ENCODE measurements at regions not wholly inside any gene's neighbourhood (a gene's known extent, or its start where the extent isn't known, plus 50 kb on each side); places are given as distances from the start of the nearest gene placed in this dataset.

DNA sequence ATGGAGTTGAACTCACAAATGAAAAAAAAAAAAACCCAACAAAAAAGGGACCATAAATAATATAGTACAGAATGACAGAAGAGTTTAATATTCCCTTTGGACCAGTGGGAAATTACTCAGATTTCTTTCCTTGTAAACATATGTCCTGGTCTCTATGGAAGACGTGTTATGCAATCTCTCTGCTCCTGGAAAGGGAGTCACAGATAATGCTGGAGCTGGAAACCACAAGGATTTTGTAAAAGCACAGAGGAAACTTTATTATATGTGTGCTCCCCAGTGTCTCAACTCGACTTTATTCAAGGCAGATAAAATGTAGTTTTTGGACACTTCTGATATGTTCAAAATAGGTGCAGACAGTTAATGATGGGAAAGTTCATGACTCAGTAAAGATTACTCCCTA lies 88.1 kb upstream of the ZFP64 start:
- TF ChIP-seq, protein P1, sequence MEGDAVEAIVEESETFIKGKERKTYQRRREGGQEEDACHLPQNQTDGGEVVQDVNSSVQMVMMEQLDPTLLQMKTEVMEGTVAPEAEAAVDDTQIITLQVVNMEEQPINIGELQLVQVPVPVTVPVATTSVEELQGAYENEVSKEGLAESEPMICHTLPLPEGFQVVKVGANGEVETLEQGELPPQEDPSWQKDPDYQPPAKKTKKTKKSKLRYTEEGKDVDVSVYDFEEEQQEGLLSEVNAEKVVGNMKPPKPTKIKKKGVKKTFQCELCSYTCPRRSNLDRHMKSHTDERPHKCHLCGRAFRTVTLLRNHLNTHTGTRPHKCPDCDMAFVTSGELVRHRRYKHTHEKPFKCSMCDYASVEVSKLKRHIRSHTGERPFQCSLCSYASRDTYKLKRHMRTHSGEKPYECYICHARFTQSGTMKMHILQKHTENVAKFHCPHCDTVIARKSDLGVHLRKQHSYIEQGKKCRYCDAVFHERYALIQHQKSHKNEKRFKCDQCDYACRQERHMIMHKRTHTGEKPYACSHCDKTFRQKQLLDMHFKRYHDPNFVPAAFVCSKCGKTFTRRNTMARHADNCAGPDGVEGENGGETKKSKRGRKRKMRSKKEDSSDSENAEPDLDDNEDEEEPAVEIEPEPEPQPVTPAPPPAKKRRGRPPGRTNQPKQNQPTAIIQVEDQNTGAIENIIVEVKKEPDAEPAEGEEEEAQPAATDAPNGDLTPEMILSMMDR (IDR thresholded peaks at IDR 0.05), result no peak
- no peak for TF ChIP-seq EP300 (IDR thresholded peaks at IDR 0.05; ENCODE audit: low read depth)
